ENCODE measurements at regions not wholly inside any gene's neighbourhood (a gene's known extent, or its start where the extent isn't known, plus 50 kb on each side); places are given as distances from the start of the nearest gene placed in this dataset.

GRCh38 chr12:61554268-61555008 lies 705.8 kb upstream of the USP15 start:
- H3K27ac ChIP-seq: no peak overlapping the region
- no peak overlapping the region for H2AFZ ChIP-seq
- no peaks in the 10 kb centered on the region for H3K27me3 ChIP-seq (replicated peaks; ENCODE audit: insufficient read depth)
- no peaks in the 10 kb centered on the region for H3F3A ChIP-seq (ENCODE audit: insufficient read depth)
- no peak for TF ChIP-seq EZH2phosphoT487 (IDR thresholded peaks at IDR 0.05; ENCODE audit: insufficient read depth, low read depth)
- no peak for TF ChIP-seq EZH2 (IDR thresholded peaks at IDR 0.05; ENCODE audit: insufficient read depth, poor library complexity, severe bottlenecking)
- no peaks in the 10 kb centered on the region for H3K9me3 ChIP-seq (ENCODE audit: low read depth)
- no peaks in the 10 kb centered on the region for H3K79me2 ChIP-seq (ENCODE audit: insufficient read depth)
- H3K9ac ChIP-seq: no peak overlapping the region
- no peak overlapping the region for H3K4me3 ChIP-seq
- no peaks in the 10 kb centered on the region for H3K4me1 ChIP-seq (ENCODE audit: insufficient read depth)
- no peaks in the 10 kb centered on the region for H3K36me3 ChIP-seq (ENCODE audit: low read depth)
- in situ Hi-C loops (cut with MboI): no loop called here
- H4K20me1 ChIP-seq (ENCODE audit: insufficient read depth): no peaks in the 10 kb centered on the region
- WGBS, 2 experiments (ENCODE audit: low coverage in 1 of 2, low lambda C conversion rate in 2 of 2, missing lambda C conversion rate in 2 of 2): 48 to 55% methylated on average over 6 of the region's 6 CpGs
- H3K4me2 ChIP-seq (ENCODE audit: unreplicated experiment): no peak overlapping the region
- no peaks in the 10 kb centered on the region for H3K9me2 ChIP-seq (ENCODE audit: insufficient read depth)
- no peak for DNase-seq

DNA sequence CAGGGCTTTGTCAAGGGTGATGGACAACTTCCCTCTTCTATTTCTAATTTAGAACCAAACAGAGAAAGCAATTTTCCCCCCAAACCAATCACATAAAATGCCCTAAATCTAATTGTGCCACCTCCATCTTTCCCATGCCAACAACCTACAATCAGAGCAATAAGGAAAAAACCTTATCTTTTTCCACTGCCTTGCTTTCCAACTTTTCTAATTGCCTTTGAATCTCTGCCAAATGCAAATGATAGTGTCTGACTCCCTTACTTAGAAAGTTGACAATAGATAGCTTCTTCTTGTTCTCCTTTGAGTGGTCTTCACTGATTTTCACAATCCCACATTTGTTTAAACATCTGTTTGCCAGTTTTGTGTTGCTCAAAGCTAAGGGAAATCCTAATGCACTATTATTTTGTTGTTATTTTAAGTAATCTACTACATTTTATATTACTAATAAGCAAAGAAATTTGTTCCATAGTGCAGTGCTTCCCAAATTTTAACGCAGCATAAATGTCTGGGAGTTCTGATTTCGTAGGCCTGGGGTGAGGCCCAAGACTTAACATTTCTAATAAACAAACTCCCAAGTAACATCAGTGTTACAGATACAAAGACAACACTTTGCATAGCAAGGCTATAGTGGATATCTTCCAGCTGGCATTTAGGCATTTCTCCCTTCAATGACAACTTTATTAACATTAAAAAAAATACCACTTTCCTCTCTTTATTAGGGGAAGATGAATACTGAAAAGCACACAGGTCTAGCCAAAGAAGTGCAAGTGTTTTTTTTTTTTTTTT lies 696.3 kb upstream of the USP15 start:
- no peaks in the 10 kb centered on the region for H4K20me1 ChIP-seq (ENCODE audit: insufficient read depth)
- H3K79me2 ChIP-seq (ENCODE audit: insufficient read depth): no peaks in the 10 kb centered on the region
- H3F3A ChIP-seq (ENCODE audit: insufficient read depth): no peaks in the 10 kb centered on the region
- no peak overlapping the region for H3K4me3 ChIP-seq
- WGBS, 2 experiments (ENCODE audit: low coverage in 1 of 2, low lambda C conversion rate in 2 of 2, missing lambda C conversion rate in 2 of 2): 6 to 7% methylated on average over 2 of the region's 2 CpGs
- no peaks in the 10 kb centered on the region for H3K4me1 ChIP-seq (ENCODE audit: insufficient read depth)
- no peaks in the 10 kb centered on the region for H3K9me3 ChIP-seq (ENCODE audit: low read depth)
- no peaks in the 10 kb centered on the region for H3K9me2 ChIP-seq (ENCODE audit: insufficient read depth)
- DNase-seq: no peak
- H3K9ac ChIP-seq: no peak overlapping the region
- no peak overlapping the region for H2AFZ ChIP-seq
- in situ Hi-C loops (cut with MboI): no loop called here
- H3K4me2 ChIP-seq (ENCODE audit: unreplicated experiment): no peak overlapping the region
- no peaks in the 10 kb centered on the region for H3K27me3 ChIP-seq (replicated peaks; ENCODE audit: insufficient read depth)
- TF ChIP-seq EZH2phosphoT487 (IDR thresholded peaks at IDR 0.05; ENCODE audit: insufficient read depth, low read depth) (no peak), EZH2 (IDR thresholded peaks at IDR 0.05; ENCODE audit: insufficient read depth, poor library complexity, severe bottlenecking) (no peak)
- H3K36me3 ChIP-seq (ENCODE audit: low read depth): no peaks in the 10 kb centered on the region
- no peak overlapping the region for H3K27ac ChIP-seq

DNA sequence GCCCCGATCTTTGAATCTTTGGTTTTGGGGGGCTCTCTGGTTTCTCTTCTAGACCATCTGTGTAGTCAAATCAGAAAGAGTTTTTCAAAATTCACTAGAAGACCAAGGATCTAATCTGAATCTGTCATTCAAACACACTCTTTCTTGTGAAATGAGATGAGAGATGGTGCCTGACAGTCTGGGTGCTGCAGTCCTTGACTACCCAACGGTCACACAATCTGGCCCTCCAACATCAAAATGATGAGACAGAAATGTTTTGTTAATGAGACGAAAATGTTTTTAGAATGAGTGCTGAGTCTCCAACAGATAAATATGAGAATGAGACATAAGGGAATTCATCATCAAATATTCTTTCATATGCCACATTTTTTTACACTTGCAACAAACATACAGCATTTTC lies 695.7 kb upstream of the USP15 start:
- Histone ChIP-seq H3K9me2 (ENCODE audit: insufficient read depth) (no peaks in the 10 kb centered on the region), H3K27me3 (replicated peaks; ENCODE audit: insufficient read depth) (no peaks in the 10 kb centered on the region), H3K79me2 (ENCODE audit: insufficient read depth) (no peaks in the 10 kb centered on the region), H3K36me3 (ENCODE audit: low read depth) (no peaks in the 10 kb centered on the region), H3F3A (ENCODE audit: insufficient read depth) (no peaks in the 10 kb centered on the region), H3K4me2 (ENCODE audit: unreplicated experiment) (no peak overlapping the region), H2AFZ (no peak overlapping the region), H4K20me1 (ENCODE audit: insufficient read depth) (no peaks in the 10 kb centered on the region), H3K27ac (no peak overlapping the region), H3K4me1 (ENCODE audit: insufficient read depth) (no peaks in the 10 kb centered on the region), H3K4me3 (no peak overlapping the region), H3K9me3 (ENCODE audit: low read depth) (no peaks in the 10 kb centered on the region), H3K9ac (no peak overlapping the region)
- 29 to 33% methylated on average over 3 of the region's 3 CpGs for WGBS, 2 experiments (ENCODE audit: low coverage in 1 of 2, low lambda C conversion rate in 2 of 2, missing lambda C conversion rate in 2 of 2)
- TF ChIP-seq EZH2 (IDR thresholded peaks at IDR 0.05; ENCODE audit: insufficient read depth, poor library complexity, severe bottlenecking): no peak
- TF ChIP-seq EZH2phosphoT487 (IDR thresholded peaks at IDR 0.05; ENCODE audit: insufficient read depth, low read depth): no peak
- DNase-seq: no peak
- in situ Hi-C loops (cut with MboI): no loop called here

GRCh38 chr12:61566183-61566582 lies 694.0 kb upstream of the USP15 start:
- no peaks in the 10 kb centered on the region for H3K4me1 ChIP-seq (ENCODE audit: insufficient read depth)
- H3K79me2 ChIP-seq (ENCODE audit: insufficient read depth): no peaks in the 10 kb centered on the region
- no peaks in the 10 kb centered on the region for H3K9me2 ChIP-seq (ENCODE audit: insufficient read depth)
- H3K4me3 ChIP-seq: no peak overlapping the region
- no peaks in the 10 kb centered on the region for H3F3A ChIP-seq (ENCODE audit: insufficient read depth)
- no peaks in the 10 kb centered on the region for H4K20me1 ChIP-seq (ENCODE audit: insufficient read depth)
- in situ Hi-C loops (cut with MboI): no loop called here
- no peak overlapping the region for H3K27ac ChIP-seq
- no peak for TF ChIP-seq EZH2 (IDR thresholded peaks at IDR 0.05; ENCODE audit: insufficient read depth, poor library complexity, severe bottlenecking)
- no peak for TF ChIP-seq EZH2phosphoT487 (IDR thresholded peaks at IDR 0.05; ENCODE audit: insufficient read depth, low read depth)
- no peak overlapping the region for H2AFZ ChIP-seq
- 9 to 17% methylated on average over 2 of the region's 2 CpGs for WGBS, 2 experiments (ENCODE audit: low coverage in 1 of 2, low lambda C conversion rate in 2 of 2, missing lambda C conversion rate in 2 of 2)
- no peaks in the 10 kb centered on the region for H3K9me3 ChIP-seq (ENCODE audit: low read depth)
- H3K36me3 ChIP-seq (ENCODE audit: low read depth): no peaks in the 10 kb centered on the region
- H3K9ac ChIP-seq: no peak overlapping the region
- no peaks in the 10 kb centered on the region for H3K27me3 ChIP-seq (replicated peaks; ENCODE audit: insufficient read depth)
- DNase-seq: no peak
- H3K4me2 ChIP-seq (ENCODE audit: unreplicated experiment): no peak overlapping the region
